ENCODE measurements at regions not wholly inside any gene's neighbourhood (a gene's known extent, or its start where the extent isn't known, plus 50 kb on each side); places are given as distances from the start of the nearest gene placed in this dataset.

DNA sequence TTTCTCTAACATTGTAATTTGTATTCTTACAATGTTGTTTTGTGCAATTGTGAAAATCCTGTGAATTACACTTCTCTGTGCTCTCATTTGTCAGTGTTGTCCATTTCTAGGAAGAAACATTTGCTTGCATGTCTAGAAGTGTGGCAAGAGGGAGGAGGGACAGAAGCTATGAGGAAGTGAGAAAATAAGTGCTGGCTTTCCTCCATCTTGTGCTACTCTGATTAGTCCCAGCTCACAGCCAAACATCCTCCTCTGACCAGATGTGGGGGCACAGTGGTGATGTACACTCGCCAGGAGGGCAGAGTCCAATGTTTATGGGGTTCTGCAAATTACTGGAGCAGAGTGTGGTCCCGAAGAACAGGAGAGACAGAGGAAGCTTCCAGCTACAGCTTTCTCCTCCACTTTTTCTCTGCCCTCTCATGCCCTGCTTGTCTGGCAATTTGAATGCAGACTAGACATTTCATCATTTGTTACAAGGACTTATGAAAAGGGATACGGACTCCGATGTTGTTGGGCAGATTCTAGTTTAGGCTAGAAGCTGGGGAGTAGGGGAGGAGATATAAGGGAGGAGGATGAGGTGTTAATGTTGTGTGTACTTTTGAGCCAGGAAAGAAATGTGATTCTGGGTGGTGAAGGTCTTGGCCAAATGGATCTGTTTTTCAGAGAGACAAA lies 131.0 kb upstream of the C1GALT1 start:
- intact Hi-C loops (cut with micrococcal nuclease) = no loop called here

DNA sequence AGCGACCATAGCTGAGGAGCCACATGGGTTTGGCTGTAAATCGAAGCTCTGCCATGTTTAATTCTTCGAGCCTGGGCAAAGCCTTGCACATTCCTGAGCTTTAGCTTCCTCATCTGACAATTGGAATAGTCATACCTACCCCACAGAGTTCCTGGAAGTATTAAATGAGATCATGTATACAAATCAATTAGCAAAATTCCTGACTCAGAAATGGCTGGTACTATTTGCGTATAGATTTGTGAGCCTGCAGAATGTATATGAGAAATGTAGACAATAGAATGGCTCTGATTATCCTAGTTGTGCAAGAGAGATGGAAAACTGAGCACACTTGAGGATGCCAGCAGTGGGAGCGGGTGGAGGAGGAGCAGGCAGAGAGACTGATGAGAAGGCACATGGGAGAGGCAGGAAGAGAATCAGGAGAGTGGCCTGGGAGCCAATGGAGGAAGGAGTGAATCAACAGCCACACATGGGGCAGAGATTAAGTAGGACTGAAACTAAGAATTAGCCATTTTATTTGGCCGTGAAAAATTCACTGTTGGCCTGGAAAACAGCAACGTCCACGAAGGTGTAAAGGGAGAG lies 128.0 kb upstream of the C1GALT1 start:
- intact Hi-C loops (cut with micrococcal nuclease) = no loop called here

DNA sequence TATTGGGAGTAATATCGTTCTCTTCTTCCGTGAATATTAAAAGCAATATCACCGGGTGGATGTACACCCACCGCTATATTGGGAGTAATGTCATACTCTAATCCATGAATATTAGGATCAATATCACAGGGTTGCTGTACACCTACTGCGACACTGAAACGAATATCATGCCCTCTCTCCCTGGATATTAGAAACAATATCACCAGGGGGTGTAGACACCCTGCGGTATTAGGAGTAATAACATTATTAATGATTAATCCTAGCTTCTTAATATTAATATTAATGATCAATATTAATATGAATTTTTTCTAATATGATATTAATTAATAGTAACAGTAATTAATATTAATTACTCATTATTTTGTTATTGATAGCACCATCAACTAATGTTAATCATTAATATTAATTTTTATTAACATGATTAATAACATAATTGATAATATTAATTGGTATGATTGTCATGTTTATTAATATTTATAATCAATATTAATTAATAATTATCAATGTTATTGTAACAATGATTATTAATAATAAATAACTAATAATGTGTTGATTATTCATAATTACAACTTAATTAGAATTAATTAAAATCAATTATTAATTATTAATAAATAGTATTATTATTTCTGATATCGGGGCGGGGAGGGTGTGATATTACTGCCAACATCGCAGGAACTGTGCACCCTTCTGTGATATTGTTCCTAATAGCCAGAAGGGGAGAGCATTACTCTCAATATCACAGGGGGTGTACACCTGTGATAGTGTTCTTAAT lies 121.3 kb upstream of the C1GALT1 start:
- intact Hi-C loops (cut with micrococcal nuclease) = no loop called here

DNA sequence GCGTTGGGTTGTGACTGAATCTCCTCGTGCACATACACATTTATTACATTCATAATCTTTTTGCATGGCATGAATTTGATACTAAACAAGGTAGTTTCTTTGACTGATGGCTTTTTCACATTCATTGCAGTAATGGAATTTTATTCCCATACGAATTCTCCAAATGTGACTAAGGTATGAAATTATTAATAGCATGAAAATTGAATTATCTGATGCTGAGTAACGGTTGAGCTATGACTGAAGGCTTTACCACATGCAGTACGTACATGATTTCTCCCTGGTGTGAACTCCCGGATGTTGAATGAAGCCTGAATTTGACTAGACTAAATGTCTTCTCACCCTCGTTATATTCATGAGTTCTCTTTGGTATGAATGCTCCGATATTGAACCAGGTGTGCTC lies 104.4 kb upstream of the C1GALT1 start:
- intact Hi-C loops (cut with micrococcal nuclease) = no loop called here

DNA sequence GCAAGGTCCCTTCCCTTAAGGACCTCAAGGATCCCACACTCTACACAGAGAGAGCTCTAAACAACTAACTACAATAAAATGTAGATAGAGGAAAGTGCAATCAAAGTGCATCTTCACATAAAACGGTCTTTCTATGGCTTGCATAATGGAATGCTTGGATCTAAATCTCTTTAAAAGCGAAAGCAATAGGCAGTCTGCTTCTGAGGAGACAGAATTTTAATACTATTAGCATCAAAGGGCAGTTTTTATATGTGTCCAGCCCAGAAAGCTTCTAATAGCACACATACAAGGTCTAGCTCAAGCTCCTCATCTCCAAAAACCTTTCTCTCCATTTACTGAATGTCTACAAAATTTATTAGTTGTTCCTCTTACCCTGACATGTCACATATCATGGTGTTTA lies 101.5 kb upstream of the C1GALT1 start:
- intact Hi-C loops (cut with micrococcal nuclease) = no loop called here

DNA sequence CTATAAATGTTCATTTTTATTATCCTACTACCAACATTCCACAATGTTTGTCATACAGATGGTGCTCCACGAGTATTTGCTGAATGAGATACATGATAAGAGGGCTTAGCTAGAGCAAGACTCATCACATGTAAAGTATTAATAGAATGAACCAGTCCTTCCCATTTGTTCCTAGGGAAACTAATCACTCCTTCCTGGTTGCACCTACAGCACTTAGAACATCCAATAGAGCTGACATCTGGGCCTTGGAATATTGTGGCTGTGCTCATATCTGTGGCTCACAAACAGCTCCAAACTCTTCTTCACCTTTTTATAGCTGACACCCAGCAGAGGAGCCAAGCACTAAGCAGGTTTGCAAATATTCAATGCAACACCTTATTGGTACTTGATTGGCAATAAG lies 91.9 kb upstream of the C1GALT1 start:
- intact Hi-C loops (cut with micrococcal nuclease) = no loop called here

DNA sequence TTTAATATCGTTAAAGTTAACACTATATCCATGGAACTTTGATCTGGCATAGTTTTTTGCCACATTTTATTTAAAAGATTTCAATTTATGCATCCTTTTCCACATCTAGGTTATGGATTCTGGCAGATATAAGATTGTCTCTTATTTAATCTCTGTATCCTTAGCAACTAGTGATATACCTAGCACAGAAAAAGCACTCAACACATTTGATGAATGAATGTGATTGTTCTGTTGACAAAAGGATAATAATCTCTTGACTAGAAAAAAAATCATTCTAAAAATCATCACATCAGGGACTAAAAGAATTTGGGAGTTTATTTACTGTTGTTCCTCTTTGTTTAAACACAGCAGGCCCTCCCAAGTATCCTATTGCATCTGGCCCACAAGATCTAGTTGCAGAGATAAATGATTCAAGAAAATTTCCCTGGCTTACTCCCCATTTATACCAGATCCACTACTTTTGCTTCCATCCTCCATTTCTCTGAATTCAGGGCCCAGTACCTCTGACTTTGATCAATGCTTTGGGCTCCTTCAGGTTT lies 84.0 kb upstream of the C1GALT1 start:
- intact Hi-C loops (cut with micrococcal nuclease) = no loop called here

DNA sequence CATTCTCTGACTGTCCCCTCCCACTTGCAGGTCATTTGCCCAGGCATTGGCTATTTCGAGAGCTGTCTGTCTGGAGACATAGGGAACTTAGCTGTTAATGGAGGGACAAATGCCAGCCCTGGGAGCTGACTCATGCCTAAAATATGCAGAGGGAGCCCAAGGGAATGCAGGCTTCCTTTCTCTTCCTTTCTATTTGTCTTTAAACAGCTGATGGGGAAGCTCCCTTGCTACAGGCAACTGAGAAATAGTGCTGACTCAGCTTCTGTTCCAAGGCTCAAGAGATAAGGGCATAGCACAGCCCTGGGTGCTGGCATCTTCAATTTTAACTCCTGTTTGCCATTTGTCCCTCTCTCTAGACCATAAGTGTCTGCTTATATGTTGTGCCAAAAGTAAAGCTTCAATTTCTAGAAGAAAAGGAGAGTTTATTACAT lies 82.7 kb upstream of the C1GALT1 start:
- intact Hi-C loops (cut with micrococcal nuclease) = loop anchor here (5.0 kb wide), 1 partner anchor 158 kb away; no protein-coding TSS in a partner anchor

DNA sequence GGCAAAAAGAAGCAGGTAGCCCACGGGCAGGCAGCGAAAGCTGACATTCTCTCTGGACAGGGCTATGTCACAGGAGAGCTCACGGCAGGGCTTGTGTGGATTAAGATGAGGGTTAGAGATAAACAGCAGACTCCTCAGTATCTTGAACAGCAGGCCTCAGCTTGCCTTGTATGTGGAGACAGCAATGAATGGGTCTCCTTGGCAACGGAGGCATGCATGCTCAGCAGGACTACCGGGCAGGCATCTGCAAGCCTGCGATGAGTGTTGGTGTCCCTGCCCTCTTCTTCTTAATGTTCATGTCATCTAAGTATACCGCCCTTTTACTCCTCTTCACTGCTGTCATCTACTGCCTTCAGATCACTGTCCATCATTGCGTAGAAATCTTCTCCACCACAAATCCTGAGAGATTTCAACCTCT lies 81.9 kb upstream of the C1GALT1 start:
- intact Hi-C loops (cut with micrococcal nuclease) = loop anchor here (5.0 kb wide), 1 partner anchor 157 kb away; no protein-coding TSS in a partner anchor

DNA sequence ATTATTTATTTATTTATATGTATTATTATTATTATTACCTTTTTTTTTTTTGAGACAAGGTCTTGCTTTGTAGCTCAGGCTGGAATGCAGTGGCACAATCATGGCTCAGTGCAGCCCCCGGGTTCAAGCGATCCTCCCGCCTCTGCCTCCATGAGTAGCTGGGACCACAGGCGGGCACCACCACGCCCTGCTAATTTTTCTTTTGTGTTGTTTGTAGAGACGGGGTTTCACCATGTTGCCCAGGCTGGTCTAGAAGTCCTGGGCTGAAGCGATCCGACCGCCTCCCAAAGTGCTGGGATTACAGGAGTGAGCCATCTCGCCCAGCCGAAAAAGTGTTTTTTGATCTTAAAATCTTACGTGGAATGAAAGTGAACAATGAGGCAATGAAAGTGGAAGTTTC lies 79.4 kb upstream of the C1GALT1 start:
- intact Hi-C loops (cut with micrococcal nuclease) = loop anchor here (1.0 to 5.0 kb wide), 4 partner anchors 79 to 1193 kb away; partner anchors contain the start of gene C1GALT1

DNA sequence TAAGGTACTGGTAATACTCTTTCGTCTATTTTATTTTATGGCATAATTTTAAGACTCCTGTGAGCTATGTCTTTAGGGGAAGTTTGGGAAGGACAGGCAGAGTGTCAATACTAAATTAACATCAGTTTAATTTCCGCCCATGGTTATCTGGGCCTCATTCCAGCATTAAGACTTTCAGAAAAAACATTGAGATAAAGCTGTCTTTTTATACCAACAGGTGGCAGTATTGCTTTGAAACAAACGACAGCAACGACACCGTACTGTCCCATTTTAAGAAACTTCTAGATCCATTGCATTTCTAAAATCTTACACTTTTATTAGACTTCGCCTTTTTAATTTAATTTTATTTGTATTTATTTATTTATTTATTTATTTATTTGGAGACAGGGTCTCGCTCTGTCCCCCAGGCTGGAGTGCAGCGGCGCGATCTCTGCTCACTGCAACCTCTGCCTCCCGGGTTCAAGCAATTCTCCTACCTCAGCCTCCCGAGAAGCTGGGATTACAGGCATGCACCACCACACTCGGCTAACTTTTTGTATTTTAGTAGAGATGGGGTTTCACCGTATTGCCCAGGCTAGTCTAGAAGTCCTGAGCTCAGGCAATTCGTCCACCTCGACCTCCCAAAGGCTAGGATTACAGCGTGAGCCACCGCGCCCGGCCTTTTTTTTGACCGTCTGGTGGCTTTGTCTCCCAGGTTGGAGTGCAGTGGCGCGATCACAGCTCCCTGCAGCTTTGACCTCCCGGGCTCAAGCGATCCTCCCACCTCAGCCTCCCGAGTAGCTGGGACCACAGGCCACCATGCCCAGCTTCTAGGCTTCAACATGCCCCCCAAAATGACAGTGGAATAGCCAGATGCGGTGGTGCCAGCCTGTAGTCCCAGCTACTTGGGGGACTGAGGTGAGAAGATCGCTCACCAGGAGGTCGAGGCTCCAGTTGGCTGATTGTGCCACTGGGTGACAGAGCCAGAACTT lies 78.7 kb upstream of the C1GALT1 start:
- intact Hi-C loops (cut with micrococcal nuclease) = loop anchor here (1.0 to 5.0 kb wide), 5 partner anchors 53 to 1193 kb away; partner anchors contain the start of gene C1GALT1

DNA sequence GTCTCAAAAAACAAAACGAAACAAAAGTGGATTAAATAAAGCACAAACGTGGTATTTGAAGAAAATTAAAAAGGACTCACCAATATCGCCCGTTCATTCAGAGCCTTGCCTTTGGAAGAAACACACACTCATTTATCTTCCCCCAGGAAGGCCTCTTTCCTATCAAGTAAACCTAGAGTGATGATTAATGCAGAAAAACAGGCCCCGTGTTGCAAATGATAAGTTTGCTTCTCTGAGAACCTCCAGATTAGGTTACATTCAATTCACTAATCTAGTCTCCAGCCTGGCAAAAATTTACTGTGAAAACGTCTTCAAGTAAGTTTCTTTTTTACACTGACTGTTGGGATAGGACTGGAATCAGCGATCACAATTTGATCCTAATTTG lies 78.0 kb upstream of the C1GALT1 start:
- intact Hi-C loops (cut with micrococcal nuclease) = loop anchor here (2.0 to 5.0 kb wide), 2 partner anchors 52 to 153 kb away; no protein-coding TSS in a partner anchor

DNA sequence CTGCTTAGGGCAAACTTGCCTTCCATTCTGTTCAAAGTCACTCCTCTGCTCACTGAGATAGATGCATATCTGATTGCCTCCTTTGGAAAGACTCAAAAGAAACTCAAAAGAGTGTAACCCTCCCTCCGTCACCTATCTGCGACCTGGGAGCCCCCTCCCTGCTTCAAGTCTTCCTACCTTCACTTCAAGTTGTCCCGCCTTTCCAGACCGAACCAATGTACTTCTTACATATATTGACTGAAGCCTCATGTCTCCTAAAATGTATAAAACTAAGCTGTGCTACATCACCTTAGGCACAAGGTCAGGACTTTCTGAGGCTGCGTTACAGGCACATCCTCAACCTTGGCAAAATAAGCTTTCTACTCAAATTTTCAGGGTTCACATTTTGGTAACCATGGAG lies 77.4 kb upstream of the C1GALT1 start:
- intact Hi-C loops (cut with micrococcal nuclease) = loop anchor here (2.0 to 5.0 kb wide), 2 partner anchors 52 to 152 kb away; no protein-coding TSS in a partner anchor

DNA sequence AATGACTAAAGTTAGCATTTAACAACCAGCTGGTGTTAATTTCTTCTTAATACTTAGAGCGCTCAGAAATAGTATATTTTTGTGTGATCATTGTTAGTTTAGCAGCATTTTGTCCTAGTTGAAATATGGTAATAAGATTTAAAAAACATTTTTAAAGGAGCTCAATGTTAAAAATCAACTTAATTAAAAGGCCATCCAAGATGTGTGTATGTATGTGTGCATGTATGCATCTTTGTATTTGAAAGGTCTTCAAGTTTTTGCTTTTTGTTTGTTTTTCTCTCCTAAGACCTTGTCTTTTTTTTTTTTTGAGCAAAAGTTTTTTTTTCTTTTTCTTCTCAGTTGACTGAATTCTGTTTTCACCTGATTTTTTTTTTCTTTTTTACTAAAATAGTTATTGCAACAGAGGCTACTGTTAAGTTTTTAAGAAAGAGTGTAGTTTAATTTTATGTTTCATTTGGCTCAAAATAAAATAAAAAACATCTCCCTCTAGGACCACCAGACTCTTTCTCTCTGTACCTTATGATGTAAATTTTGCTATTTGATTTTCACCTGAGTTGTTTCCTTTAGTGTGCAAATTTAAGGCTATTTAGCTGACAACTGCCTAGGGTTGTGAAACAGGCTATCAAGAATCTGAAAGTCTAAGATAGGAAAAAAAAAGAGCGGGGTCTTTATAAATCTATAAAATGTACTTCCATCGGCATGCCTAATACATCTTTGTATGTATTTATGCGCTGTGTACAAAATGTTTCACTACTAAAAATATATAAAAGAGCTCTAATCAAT lies 76.4 kb upstream of the C1GALT1 start:
- intact Hi-C loops (cut with micrococcal nuclease) = loop anchor here (2.0 kb wide), 1 partner anchor 51 kb away; no protein-coding TSS in a partner anchor

DNA sequence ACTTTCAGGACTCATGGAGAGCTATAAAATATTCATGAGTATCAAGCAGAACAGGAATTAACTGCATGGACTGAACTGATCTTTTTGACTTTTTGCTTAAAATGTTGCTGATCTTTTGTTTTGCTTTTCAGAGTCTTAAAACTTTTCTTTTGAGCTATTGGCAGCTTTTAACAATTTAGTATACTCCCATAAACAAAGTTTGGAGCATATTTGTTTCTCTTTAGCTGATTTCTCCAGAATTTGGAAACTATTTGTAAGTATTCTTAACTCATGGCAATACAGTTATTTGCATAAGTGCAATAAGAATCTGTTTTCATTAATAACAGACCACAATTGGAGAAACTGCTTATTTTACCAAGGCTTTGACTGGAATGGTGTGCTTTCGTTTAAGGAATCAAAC lies 73.4 kb upstream of the C1GALT1 start:
- intact Hi-C loops (cut with micrococcal nuclease) = no loop called here

DNA sequence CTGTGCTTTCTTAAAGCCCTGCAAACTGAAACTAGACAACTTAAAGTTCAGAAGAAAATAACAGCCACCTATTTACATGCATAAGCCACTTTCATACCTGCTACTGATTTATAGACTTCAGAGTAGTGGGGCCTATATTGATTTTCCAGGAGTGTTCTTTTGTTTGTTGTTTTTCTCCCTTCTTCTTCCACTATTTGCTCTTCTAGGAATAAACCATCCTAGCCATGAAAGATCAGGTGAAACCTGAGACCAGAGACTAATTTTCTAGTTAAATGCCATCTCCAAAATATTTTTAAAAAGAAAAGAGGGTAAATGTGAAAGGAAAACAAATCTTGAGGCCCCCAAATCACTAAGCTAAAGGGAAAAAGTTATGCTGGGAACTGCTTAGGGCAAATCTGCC lies 72.4 kb upstream of the C1GALT1 start:
- intact Hi-C loops (cut with micrococcal nuclease) = no loop called here

DNA sequence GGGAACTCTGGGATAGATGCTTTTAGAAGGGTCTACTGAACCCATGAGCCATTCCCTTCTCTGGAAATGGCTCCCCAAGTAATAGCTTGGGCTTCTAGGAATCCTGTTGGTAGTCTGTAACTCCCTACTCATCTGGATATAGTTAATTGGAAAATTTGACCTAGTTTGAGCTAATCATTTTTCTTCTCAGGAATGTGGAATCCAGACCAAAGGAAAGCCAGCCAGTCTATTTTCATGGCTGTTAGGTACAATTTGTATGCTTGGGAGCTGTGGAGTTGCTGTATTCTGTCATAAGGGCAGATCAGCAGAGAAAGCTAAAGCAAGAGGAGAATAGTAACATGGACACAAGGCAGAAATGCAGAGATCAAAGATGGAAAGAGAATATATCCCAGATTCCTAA lies 71.6 kb upstream of the C1GALT1 start:
- intact Hi-C loops (cut with micrococcal nuclease) = no loop called here

DNA sequence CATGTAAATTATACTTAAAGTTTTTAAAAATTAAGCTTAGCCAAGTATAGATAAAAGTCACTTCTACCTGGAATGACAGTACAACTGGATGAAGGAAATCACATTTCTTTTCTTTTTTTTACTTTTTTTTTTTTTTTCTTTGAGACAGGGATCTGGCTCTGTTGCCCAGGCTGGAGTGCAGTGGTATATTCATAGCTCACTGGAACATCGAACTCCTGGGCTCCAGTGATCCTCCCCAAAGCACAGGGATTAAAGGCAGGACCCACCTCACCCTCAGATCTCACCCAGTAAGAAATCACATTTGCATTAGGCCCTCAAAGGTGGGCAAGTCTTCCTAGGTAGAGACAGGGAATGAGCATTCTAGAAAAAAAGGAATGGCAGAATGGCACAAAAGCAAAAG lies 69.5 kb upstream of the C1GALT1 start:
- intact Hi-C loops (cut with micrococcal nuclease) = no loop called here

DNA sequence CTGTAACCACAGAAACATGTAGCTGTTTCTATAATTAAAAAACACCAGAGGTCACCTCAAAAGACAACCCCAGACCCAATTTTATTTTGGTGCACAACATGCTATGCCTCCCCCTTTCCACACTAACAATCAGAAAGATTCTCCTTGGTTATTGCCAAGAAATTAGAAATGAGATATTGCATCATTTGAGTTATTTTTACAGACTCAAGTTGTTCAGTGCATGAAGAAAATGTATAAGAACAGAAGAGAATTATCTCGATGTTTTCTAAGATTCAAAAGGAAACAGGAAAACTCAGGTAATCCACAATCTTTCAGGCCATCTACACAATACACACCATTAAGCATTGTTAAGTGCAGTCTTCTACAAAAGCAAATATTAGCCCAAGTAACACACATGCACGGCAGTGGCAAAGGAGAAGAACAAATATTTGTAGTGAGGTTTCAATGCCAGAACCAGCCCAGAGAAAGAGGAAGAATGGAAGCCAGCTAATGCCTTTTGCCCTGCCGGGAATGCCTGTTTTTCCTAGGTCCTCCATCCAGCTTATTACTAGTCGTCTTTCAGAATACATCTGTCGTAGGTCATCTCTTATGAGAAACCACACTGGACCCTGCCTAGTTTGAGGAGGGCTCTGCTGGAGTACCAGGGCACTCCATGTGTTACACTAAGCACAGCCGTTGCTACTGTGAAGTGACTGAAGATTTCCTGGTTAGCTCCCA lies 67.6 kb upstream of the C1GALT1 start:
- intact Hi-C loops (cut with micrococcal nuclease) = no loop called here

All from T-helper 2 cell treated with Interferon-gamma antibody and Interleukin-4, amounts not matched to agents 100 ng/mL and 5 ng/mL, for 36 hours (primary cell).